Keratinocyte (primary cell): ENCODE measurements at regions not wholly inside any gene's neighbourhood (a gene's known extent, or its start where the extent isn't known, plus 50 kb on each side); places are given as distances from the start of the nearest gene placed in this dataset.

Experiments used
- EZH2 ChIP-seq: IDR thresholded peaks from one replicate; pipeline ENCODE4 v1.6.1; 2012; ENCODE audit warnings: inconsistent platforms, mild to moderate bottlenecking, low read length, moderate library complexity
- TF ChIP-seq, protein P1 (sequence below), 3 experiments: IDR thresholded peaks in 1 of 3; conservative IDR thresholded peaks in 1 of 3; optimal IDR thresholded peaks in 1 of 3; 2 replicates in 2 of 3; 3 replicates in 1 of 3; pipeline versions ENCODE3 to v1.5.1; 2011; ENCODE audit warnings: low read length in 3 of 3, mild to moderate bottlenecking in 3 of 3, moderate library complexity in 2 of 3, control low read depth in 1 of 3, inconsistent platforms in 1 of 3; ENCODE audit not compliant: insufficient read depth in 2 of 3; ENCODE audit errors: extremely low read depth in 1 of 3

- TF ChIP-seq EZH2 = no peak
- TF ChIP-seq, protein P1, sequence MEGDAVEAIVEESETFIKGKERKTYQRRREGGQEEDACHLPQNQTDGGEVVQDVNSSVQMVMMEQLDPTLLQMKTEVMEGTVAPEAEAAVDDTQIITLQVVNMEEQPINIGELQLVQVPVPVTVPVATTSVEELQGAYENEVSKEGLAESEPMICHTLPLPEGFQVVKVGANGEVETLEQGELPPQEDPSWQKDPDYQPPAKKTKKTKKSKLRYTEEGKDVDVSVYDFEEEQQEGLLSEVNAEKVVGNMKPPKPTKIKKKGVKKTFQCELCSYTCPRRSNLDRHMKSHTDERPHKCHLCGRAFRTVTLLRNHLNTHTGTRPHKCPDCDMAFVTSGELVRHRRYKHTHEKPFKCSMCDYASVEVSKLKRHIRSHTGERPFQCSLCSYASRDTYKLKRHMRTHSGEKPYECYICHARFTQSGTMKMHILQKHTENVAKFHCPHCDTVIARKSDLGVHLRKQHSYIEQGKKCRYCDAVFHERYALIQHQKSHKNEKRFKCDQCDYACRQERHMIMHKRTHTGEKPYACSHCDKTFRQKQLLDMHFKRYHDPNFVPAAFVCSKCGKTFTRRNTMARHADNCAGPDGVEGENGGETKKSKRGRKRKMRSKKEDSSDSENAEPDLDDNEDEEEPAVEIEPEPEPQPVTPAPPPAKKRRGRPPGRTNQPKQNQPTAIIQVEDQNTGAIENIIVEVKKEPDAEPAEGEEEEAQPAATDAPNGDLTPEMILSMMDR (optimal IDR thresholded peaks at IDR 0.05 in 1 of 3, IDR thresholded peaks at IDR 0.05 in 1 of 3, conservative IDR thresholded peaks at IDR 0.05 in 1 of 3; ENCODE audit: extremely low read depth in 1 of 3, insufficient read depth in 2 of 3, low read length in 3 of 3) = no peak
These were observed 75.1 kb upstream of the SP4 start for GRCh38 chr7:21352540-21353387.
